ENCODE measurements at regions not wholly inside any gene's neighbourhood (a gene's known extent, or its start where the extent isn't known, plus 50 kb on each side); places are given as distances from the start of the nearest gene placed in this dataset.

DNA sequence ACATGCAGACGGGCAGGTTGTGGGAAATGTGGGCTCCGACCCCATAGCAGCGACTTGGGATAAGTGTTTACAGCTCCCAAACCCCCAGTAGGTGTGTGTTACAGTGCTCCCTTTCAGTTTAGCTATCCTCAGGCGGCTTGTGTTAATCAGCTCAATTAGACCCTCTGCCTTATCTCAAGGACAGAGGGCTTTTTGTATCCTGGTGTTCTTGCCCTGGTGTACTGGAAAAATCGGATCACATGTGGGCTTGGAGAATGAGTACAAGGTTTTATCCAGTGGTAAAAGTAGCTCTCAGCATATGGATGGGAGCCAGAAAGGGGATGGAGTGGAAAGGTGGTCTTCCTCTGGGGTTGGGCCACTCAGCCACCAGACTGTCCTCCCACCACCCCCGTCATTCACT lies 264.7 kb upstream of the SYT4 start:
- no peak for TF ChIP-seq CTCF (IDR thresholded peaks at IDR 0.05)
- TF ChIP-seq ZFX (IDR thresholded peaks at IDR 0.05; ENCODE audit: borderline replicate concordance) = no peak
